GM21825 (cell line): ENCODE measurements at regions not wholly inside any gene's neighbourhood (a gene's known extent, or its start where the extent isn't known, plus 50 kb on each side); places are given as distances from the start of the nearest gene placed in this dataset.
"Not testable (repeated sequence)": the region's sequence is repeated elsewhere in the genome, so short reads cannot be mapped to it uniquely, and the experiment has no call there.

Experiments used
- ATAC-seq: cut with Tn5 transposase; IDR thresholded peaks from one replicate; pipeline ENCODE4 v1.9.1; 2021; ENCODE audit warnings: mild to moderate bottlenecking, moderate library complexity; ENCODE audit not compliant: unreplicated experiment

- not testable (repeated sequence) for ATAC-seq
Measured at GRCh38 chr1:168457296-168457695, 86.5 kb downstream of the XCL2 start.

GRCh38 chr1:168455764-168456163 lies 88.0 kb downstream of the XCL2 start:
- ATAC-seq = no peak

- ATAC-seq = no peak
Measured at GRCh38 chr1:168454211-168454815, 89.5 kb downstream of the XCL2 start.

GRCh38 chr1:168453056-168453455 lies 90.7 kb downstream of the XCL2 start:
- no peak for ATAC-seq

- ATAC-seq = no peak
Measured at GRCh38 chr1:168452329-168452728, 91.5 kb downstream of the XCL2 start.

GRCh38 chr1:168447871-168448270 lies 95.9 kb downstream of the XCL2 start:
- ATAC-seq = no peak

- ATAC-seq = no peak
Measured at GRCh38 chr1:168446081-168446480, 97.7 kb downstream of the XCL2 start.

GRCh38 chr1:168443899-168444298 lies 99.9 kb downstream of the XCL2 start:
- ATAC-seq = no peak

- no peak for ATAC-seq
Measured at GRCh38 chr1:168443356-168443755, 100.4 kb downstream of the XCL2 start.

- ATAC-seq = no peak
Measured at GRCh38 chr1:168442931-168443330, 100.9 kb downstream of the XCL2 start.

GRCh38 chr1:168441745-168442144 lies 102.1 kb downstream of the XCL2 start:
- no peak for ATAC-seq

- peak; percentile 85 for ATAC-seq
Measured at GRCh38 chr1:168439456-168440375, 104.1 kb downstream of the XCL2 start.

GRCh38 chr1:168438626-168439025 lies 105.2 kb downstream of the XCL2 start:
- no peak for ATAC-seq

- no peak for ATAC-seq
Measured at GRCh38 chr1:168437821-168438220, 106.0 kb downstream of the XCL2 start.

- no peak for ATAC-seq
Measured at GRCh38 chr1:168435439-168435838, 108.4 kb downstream of the XCL2 start.

GRCh38 chr1:168433238-168433637 lies 110.6 kb downstream of the XCL2 start:
- ATAC-seq = no peak

- no peak for ATAC-seq
Measured at GRCh38 chr1:168431882-168432281, 111.9 kb downstream of the XCL2 start.

GRCh38 chr1:168430321-168430720 lies 113.5 kb downstream of the XCL2 start:
- no peak for ATAC-seq

- no peak for ATAC-seq
Measured at GRCh38 chr1:168428063-168428731, 115.6 kb downstream of the XCL2 start.

- no peak for ATAC-seq
Measured at GRCh38 chr1:168427051-168427450, 116.7 kb downstream of the XCL2 start.

- ATAC-seq = no peak
Measured at GRCh38 chr1:168424281-168424680, 119.5 kb downstream of the XCL2 start.
